Sciatic nerve (tissue), 2 donors: ENCODE measurements at regions not wholly inside any gene's neighbourhood (a gene's known extent, or its start where the extent isn't known, plus 50 kb on each side); places are given as distances from the start of the nearest gene placed in this dataset.

Source experiments
- ATAC-seq: fragments of 200-7000 bp; cut with Tn5 transposase; one replicate; pipeline ENCODE4 v1.9.1; 2020; ENCODE audit warnings: mild to moderate bottlenecking, moderate library complexity
- DNase-seq: peaks from one replicate; pipeline ENCODE4 v3.0.0-alpha.2; 2020; ENCODE audit warnings: low spot score
- intact Hi-C: fragments of 100-400 bp; cut with DNase I; formaldehyde crosslinking; loops from one replicate; pipeline ENCODE4 v1.14.2; 2022
- donor health status: DM: no; HTN: no; CAD: no.
- donor health status: DM: no; HTN: no; CAD: no.

- DNase-seq (no peak), ATAC-seq (no peak)
- intact Hi-C loops, result no loop called here
These were observed 620.5 kb downstream of the TLR4 start for GRCh38 chr9:118324706-118325105.

GRCh38 chr9:118325757-118326156 lies 621.6 kb downstream of the TLR4 start:
- DNase-seq (no peak), ATAC-seq (no peak)
- intact Hi-C loops, result no loop called here

GRCh38 chr9:118326326-118326725 lies 622.1 kb downstream of the TLR4 start:
- ATAC-seq (no peak), DNase-seq (no peak)
- intact Hi-C loops, result no loop called here

GRCh38 chr9:118330191-118330986 lies 626.2 kb downstream of the TLR4 start:
- ATAC-seq (no peak), DNase-seq (no peak)
- intact Hi-C loops, result no loop called here

- DNase-seq (no peak), ATAC-seq (no peak)
- intact Hi-C loops, result no loop called here
These were observed 627.4 kb downstream of the TLR4 start for GRCh38 chr9:118331622-118332045.

GRCh38 chr9:118336250-118336942 lies 632.2 kb downstream of the TLR4 start:
- no peak for ATAC-seq
- no peak for DNase-seq
- intact Hi-C loops, result no loop called here

GRCh38 chr9:118336943-118337330 lies 632.7 kb downstream of the TLR4 start:
- intact Hi-C loops, result no loop called here
- DNase-seq (no peak), ATAC-seq (no peak)

GRCh38 chr9:118360036-118360435 lies 655.8 kb downstream of the TLR4 start:
- intact Hi-C loops, result no loop called here
- DNase-seq (no peak), ATAC-seq (no peak)

- no peak for DNase-seq
- ATAC-seq, result no peak
- intact Hi-C loops, result no loop called here
These were observed 657.9 kb downstream of the TLR4 start for GRCh38 chr9:118362123-118362522.

- ATAC-seq (no peak), DNase-seq (no peak)
- intact Hi-C loops, result no loop called here
These were observed 658.4 kb downstream of the TLR4 start for GRCh38 chr9:118362596-118362995.

- intact Hi-C loops, result no loop called here
- no peak for DNase-seq
- ATAC-seq, result no peak
These were observed 660.3 kb downstream of the TLR4 start for GRCh38 chr9:118364266-118365106.

- intact Hi-C loops, result no loop called here
- ATAC-seq, result no peak
These were observed 662.0 kb downstream of the TLR4 start for GRCh38 chr9:118366228-118366627.

GRCh38 chr9:118367383-118367782 lies 663.2 kb downstream of the TLR4 start:
- intact Hi-C loops, result no loop called here
- ATAC-seq, result no peak
- DNase-seq, result no peak

More at GRCh38 chr9:118366228-118366627, 662.0 kb downstream of the TLR4 start:
- no peak for DNase-seq

- ATAC-seq (no peak), DNase-seq (no peak)
- intact Hi-C loops, result no loop called here
These were observed 680.4 kb downstream of the TLR4 start for GRCh38 chr9:118384531-118385100.

GRCh38 chr9:118395415-118395814 lies 691.2 kb downstream of the TLR4 start:
- ATAC-seq, result no peak

GRCh38 chr9:118401546-118401945 lies 697.3 kb downstream of the TLR4 start:
- DNase-seq, result no peak
- no peak for ATAC-seq
- intact Hi-C loops, result no loop called here

More at GRCh38 chr9:118395415-118395814, 691.2 kb downstream of the TLR4 start:
- intact Hi-C loops, result no loop called here
- no peak for DNase-seq

GRCh38 chr9:118414676-118415075 lies 710.5 kb downstream of the TLR4 start:
- ATAC-seq (no peak), DNase-seq (no peak)
- intact Hi-C loops, result no loop called here

- intact Hi-C loops, result no loop called here
- ATAC-seq (no peak), DNase-seq (no peak)
These were observed 714.8 kb downstream of the TLR4 start for GRCh38 chr9:118418887-118419565.

GRCh38 chr9:118419676-118420075 lies 715.5 kb downstream of the TLR4 start:
- DNase-seq (no peak), ATAC-seq (no peak)
- intact Hi-C loops, result no loop called here
